ENCODE measurements at regions not wholly inside any gene's neighbourhood (a gene's known extent, or its start where the extent isn't known, plus 50 kb on each side); places are given as distances from the start of the nearest gene placed in this dataset.

DNA sequence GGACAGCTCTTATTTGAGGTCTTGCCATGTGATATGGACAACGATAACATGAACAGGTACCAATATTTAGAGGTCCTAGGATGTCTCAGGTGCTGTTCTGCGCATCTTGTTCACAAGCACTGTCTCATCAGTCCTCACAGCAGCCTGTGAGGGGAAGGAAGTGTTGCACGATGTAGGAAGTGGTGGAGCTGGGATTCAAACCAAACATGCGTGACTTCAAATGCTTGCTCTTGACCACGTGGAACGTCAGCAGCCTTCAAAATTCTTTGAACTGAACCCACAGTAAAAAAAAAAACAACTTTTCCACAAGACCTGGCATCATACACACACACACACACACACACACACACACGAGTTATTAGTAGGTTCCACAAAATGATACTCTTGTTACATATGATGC, 153.4 kb upstream of the SMAD3 start:
- BruUV-seq (replicated peaks): no TSS peak
- Histone ChIP-seq H3K9ac (ENCODE audit: low read depth, low read length) (no peak overlapping the region), H2AFZ (replicated peaks; ENCODE audit: low read length, poor library complexity) (no peak overlapping the region), H2BK20ac (ENCODE audit: low read depth, low read length) (no peak overlapping the region), H4K20me1 (ENCODE audit: insufficient read depth, low read length) (no peaks in the 10 kb centered on the region), H3K9me3 (ENCODE audit: control insufficient read depth, insufficient read depth, low read length) (peaks cover 2% of the 10 kb centered on the region; the same call in 1 of the 2 replicates), H3K14ac (replicated peaks; ENCODE audit: low read depth, low read length) (no peak overlapping the region), H2AK9ac (replicated peaks; ENCODE audit: low read depth, low read length, poor library complexity) (no peak overlapping the region), H3K9me1 (ENCODE audit: insufficient read depth, low read length) (no peaks in the 10 kb centered on the region), H4K91ac (ENCODE audit: insufficient read depth, low read depth, low read length) (no peak overlapping the region), H2BK120ac (ENCODE audit: low read depth, low read length) (no peak overlapping the region), H4K5ac (ENCODE audit: low read depth, low read length) (no peak overlapping the region), H3K4me2 (ENCODE audit: low read depth, low read length) (no peak overlapping the region), H3K4me3 (ENCODE audit: insufficient read depth, low read depth, low read length) (no peak overlapping the region), H3K56ac (ENCODE audit: extremely low read depth, insufficient read depth, low read length) (no peak overlapping the region), H4K8ac (ENCODE audit: low read depth in 2 of 2, low read length in 2 of 2) (no peak overlapping the region), H3K4ac (ENCODE audit: low read depth, low read length) (no peak overlapping the region), H2BK5ac (ENCODE audit: low read depth, low read length, poor library complexity, severe bottlenecking) (no peak overlapping the region), H3K18ac (ENCODE audit: low read depth, low read length) (no peak overlapping the region), H3K27ac (ENCODE audit: insufficient read depth, low read length) (no peak overlapping the region), H2BK15ac (ENCODE audit: low read depth, low read length) (no peak overlapping the region), H3K27me3 (ENCODE audit: control insufficient read depth, insufficient read depth, low read length) (peaks cover 2% of the 10 kb centered on the region), H2AK5ac (ENCODE audit: low read depth, low read length) (no peak overlapping the region), H3K36me3 (ENCODE audit: control insufficient read depth, insufficient read depth, low read length) (no peaks in the 10 kb centered on the region), H3K4me1 (ENCODE audit: control insufficient read depth, insufficient read depth, low read length) (peaks cover 12% of the 10 kb centered on the region), H3K23ac (ENCODE audit: low read depth, low read length) (no peak overlapping the region), H3K79me1 (ENCODE audit: low read depth in 1 of 2, low read length in 2 of 2) (no peaks in the 10 kb centered on the region)
- CTCF ChIA-PET: no interaction called here
- ATAC-seq (ENCODE audit: low read depth): no peak
- in situ Hi-C loops (cut with MboI; ENCODE audit: low sequenced_read_pairs): no loop called here
- DNase-seq: no peak
- intact Hi-C loops (cut with micrococcal nuclease): no loop called here
- no CpG with 5 or more reads among the region's 7 CpGs for WGBS, 2 experiments (ENCODE audit: extremely low coverage in 2 of 2, insufficient read length in 1 of 2)
- dilution Hi-C loops (cut with HindIII; ENCODE audit: low sequenced_read_pairs, unreplicated experiment): no loop called here
- TF ChIP-seq SMC3 (IDR thresholded peaks at IDR 0.05; ENCODE audit: low read depth, low read length) (no peak), NFE2L2 (IDR thresholded peaks at IDR 0.05; ENCODE audit: low read depth, low read length) (no peak), RAD21 (IDR thresholded peaks at IDR 0.05; ENCODE audit: low read length) (no peak), CEBPB (IDR thresholded peaks at IDR 0.05; ENCODE audit: low read depth, low read length) (no peak), RCOR1 (IDR thresholded peaks at IDR 0.05; ENCODE audit: insufficient replicate concordance, low read length) (no peak), POLR2A (IDR thresholded peaks at IDR 0.05; ENCODE audit: low read depth, low read length) (no peak), BHLHE40 (IDR thresholded peaks at IDR 0.05; ENCODE audit: low read depth, low read length) (no peak), MAFK (IDR thresholded peaks at IDR 0.05; ENCODE audit: low read depth, low read length) (no peak), RFX5 (IDR thresholded peaks at IDR 0.05; ENCODE audit: low read depth, low read length) (no peak)
- TF ChIP-seq, protein P1, sequence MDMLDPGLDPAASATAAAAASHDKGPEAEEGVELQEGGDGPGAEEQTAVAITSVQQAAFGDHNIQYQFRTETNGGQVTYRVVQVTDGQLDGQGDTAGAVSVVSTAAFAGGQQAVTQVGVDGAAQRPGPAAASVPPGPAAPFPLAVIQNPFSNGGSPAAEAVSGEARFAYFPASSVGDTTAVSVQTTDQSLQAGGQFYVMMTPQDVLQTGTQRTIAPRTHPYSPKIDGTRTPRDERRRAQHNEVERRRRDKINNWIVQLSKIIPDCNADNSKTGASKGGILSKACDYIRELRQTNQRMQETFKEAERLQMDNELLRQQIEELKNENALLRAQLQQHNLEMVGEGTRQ (IDR thresholded peaks at IDR 0.05; ENCODE audit: low read depth, low read length): no peak
- POLR2A ChIA-PET (ENCODE audit: unreplicated experiment): no interaction called here
